Suppressor macrophage treated with lipopolysaccharide for 4 hours (primary cell): ENCODE measurements at regions not wholly inside any gene's neighbourhood (a gene's known extent, or its start where the extent isn't known, plus 50 kb on each side); places are given as distances from the start of the nearest gene placed in this dataset.
A peak's percentile ranks its signal among the peaks of the same experiment; 100 is the strongest.

Source experiments
- DNase-seq: peaks from one replicate; pipeline ENCODE4 v3.0.0-alpha.2; 2020

GRCh38 chr20:20823476-20823881 is 111.0 kb upstream of the RALGAPA2 start:
- DNase-seq, result peak; percentile 37

DNA sequence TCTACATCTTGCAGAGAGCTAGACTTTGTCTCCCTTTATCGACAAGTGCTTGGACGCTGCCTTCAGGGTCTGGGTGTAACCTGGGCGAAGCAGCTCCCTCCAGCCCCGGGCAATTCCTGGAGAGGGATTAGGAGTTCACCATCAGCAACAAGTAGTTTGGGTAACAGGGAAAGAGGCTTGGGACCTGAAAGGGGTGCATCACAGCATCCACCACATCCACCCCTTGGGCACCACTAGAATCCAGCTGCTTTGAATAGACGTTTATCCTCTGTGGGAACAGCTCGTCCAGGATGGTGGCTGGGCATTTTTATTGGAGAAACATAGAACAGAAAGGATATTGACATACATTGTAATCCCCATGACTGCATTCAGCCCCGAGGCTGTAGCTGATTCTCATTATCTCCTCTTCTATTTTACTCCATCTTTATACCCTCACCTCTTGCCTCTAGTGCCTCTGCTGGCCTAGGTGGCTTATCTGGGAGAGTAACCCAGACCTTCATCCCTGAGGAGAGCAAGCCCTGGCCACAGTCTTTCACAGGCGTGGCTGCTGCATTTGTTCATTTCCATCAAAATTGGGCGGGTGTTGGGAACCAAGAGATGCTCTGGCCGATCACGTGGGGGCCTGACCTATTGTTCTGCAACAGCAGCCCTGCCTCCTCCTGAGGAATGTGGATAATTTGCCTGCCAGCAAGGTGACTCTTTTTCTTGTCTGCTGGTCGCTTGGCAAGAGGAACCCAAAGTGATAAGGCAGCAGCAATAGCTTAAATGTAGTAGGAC is 109.2 kb upstream of the RALGAPA2 start:
- no peak for DNase-seq

DNA sequence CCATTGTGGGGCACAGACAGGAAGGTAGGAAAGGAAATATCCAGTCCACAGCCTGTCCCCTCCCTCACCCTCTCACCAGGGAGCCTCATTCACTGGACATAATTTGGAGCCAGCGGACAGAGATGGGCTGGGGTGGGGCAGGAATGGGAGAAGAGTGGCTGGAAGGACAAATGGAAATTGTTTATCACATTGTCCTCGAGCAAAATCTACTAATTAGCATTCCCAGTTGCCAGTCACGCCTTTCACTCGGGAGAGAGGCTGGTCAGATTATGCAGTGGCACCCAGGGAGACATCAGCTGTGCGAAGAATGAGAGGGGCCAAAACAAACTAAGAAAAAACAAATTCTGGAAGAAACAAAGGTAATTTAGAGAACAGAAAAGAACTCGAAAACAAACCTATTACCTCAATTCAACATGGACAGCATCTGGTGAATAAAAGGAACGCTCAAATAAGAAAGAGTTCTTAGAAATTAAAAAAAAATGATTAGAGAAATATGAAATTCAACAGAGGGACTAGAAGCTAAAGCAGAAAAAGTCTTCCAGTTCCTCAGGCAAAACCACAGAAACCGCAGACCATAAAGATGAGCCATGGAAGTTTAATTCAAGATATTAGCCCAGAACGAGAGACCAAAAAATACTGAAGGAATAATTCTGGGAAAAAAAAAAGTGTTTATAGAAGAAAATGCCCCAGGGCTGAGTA is 108.5 kb upstream of the RALGAPA2 start:
- peak; percentile 14 for DNase-seq

- DNase-seq, result peak; percentile 27
Measured at GRCh38 chr20:20820104-20820503, 107.7 kb upstream of the RALGAPA2 start.

DNA sequence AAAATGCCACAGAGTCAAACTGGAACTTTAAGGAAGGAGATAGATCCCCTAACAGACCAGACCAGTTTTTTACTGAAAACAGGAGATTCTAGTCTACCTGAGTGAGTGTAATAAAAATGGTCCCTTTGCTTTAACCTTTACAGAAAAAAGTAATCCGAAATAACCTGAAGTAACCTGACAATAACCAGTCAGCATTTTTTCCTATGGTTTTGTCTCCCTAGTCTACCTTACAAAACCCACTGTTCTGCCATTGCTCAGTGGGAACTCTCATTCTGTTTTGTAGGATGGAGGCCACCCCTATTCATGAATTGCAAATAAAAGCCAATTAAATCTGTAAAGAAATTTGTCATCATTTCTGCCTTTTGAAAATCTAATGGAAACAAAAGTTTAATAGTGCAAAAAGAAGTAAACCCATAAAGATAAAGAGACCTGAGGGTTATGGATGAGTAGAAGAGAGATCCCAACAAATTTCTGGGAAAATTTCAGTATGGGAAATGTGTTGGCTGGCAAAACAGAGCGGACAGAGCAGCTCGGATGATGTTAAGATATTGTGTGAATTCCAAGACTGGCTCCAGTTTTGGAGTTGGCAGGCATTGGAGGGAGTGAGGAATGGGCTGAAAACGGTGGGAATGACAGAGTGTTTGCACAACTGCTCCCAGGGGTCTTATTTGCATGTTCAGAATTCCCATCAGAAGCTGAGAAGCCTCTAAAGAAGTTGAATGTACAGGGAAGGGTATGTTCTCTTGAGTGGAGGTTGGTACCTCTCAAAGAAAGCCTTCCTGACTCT is 104.7 kb upstream of the RALGAPA2 start:
- no peak for DNase-seq

DNA sequence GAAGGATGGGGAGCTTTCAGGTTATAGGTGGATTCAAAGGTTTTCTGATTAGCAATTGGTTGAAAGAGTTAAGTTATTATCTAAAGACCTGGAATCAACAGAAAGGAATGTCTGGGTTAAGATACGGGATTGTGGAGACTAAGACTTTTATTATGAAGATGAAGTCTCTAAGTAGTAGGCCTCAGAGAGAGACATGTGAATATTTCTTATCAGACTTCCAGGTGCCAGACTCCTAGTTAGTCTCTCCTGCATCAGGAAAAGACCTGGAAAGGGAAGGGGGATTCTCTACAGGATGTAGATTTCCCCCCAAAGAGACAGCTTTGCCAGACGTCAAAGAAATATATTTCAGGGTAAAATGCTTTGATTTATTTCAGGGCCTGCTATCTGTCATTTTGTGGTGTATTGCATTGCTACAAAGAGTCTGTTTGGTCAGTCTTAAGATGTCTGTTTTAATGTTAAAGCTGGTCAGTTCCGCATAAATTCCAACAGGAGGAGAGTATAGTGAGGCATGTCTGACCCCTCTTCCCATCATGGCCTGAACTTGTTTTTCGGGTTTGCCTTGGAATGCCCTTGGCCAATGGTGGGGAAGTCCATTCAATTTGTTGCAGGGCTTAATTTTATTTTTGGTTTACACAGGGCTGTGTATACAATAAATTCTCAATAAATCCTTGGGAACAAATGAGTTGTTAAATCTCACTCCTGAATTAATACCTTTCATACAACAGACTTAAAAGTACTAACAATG is 103.4 kb upstream of the RALGAPA2 start:
- DNase-seq, result no peak

GRCh38 chr20:20814685-20815084 is 102.2 kb upstream of the RALGAPA2 start:
- no peak for DNase-seq

- no peak for DNase-seq
Measured at GRCh38 chr20:20812136-20812535, 99.7 kb upstream of the RALGAPA2 start.

DNA sequence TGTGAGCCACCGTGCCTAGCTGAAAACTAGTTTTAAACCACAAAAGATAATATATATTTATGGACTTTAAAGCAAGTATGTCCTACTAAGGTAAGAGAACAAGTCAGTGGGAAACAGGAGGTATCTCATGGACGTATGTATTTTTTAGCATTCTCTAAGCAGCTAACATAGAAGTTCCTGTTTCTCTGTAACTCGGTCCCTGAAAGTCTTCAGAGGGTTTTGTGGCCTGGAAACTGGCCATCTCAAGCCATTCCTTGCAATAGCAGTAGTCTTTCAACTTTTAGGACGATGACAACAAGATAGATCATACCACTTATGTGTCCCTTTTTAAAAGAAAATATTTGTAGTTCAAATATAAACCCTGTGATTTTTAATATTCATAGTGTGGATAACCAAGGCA is 95.6 kb upstream of the RALGAPA2 start:
- DNase-seq, result no peak

- DNase-seq, result no peak
Measured at GRCh38 chr20:20806121-20807095, 94.0 kb upstream of the RALGAPA2 start.

DNA sequence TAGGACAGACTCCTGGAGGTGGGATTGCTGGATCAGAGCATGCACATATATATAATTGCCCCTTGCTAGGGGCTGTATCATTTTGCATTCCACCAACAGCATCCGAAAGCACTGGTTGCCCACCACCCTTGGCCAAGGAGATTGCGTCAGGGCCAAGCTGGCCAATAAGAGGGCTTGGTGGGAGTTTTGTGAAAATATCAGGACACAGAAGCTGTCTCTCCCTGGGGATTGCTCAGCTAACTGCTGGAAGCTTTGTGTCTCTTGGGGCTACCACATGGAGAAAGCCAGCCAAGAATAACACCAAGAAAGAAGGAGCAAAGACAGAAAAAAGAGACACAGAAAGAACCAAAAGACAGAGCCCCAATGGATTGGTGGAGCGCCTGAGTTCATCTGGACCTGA is 90.6 kb upstream of the RALGAPA2 start:
- no peak for DNase-seq

DNA sequence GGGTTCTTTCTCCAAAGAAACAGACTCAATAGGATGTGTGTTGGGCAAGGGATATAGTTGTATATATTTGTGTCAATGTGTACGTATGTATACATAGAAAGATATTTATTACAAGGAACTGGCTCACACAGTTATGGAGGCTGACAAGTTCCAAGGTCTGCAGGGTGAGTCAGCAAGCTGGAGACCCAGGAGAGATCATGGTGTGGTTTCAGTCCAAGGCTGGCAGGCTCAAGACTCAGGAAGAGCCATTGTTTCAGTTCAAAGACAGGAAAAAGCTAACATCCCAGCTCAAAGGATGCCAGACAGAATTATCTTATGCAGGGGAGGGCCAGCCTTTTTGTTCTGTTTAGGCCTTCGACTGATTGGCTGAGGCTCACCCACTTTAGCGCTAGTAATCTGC is 89.9 kb upstream of the RALGAPA2 start:
- no peak for DNase-seq

GRCh38 chr20:20799716-20800312 is 87.4 kb upstream of the RALGAPA2 start:
- no peak for DNase-seq

DNA sequence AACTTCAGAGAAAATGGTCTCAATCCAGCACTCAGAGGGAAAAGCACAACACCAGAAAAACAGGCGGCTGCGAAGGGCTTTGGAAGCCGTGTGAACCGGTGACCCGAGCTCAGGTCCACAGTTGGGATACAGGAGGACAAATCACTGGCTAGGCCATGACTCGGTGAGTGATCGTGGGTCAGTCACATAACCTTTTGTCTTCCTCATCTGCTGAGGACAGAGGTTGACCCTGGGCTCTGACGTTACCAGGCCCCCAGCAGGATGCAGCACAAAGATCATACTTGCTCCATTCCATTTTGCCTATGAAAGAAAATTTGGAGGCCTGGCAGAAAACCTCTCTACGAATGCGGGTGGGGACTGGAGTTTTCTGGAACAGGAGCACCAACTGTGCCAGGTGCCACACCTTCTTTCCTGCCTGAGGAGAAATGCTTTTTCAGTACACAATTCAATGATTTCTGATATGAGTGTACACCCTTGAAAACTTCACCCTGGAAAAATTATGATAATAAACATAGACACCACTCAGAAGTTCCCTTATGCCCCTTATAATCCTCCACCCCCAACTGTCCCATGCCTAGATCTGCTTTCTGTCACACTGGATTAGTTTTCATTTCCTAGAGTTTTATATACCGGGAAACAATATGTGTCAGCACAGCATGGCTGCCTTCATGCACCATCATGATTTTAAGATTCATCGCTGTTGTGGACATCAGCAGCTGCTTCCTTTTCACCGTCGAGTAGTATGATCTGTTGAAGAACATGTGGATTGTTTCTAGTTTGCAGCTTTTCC is 85.3 kb upstream of the RALGAPA2 start:
- no peak for DNase-seq

GRCh38 chr20:20796766-20797440 is 84.5 kb upstream of the RALGAPA2 start:
- DNase-seq, result no peak

DNA sequence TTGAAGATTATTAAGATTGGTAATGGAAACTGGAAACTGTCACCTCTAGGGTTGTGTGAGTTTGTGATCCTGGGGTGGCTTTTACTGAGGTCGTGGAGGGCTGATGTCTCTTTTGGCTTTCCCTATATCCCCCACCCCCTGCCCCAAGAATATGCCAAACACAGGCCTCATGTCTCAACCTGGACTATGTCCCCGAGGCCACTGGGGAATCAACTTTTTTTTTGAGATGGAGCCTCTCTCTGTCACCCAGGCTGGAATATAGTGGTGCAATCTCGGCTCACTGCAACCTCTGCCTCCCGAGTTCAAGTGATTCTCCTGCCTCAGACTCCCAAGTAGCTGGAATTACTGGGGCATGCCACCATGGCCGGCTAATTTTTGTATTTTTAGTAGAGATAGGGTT is 83.3 kb upstream of the RALGAPA2 start:
- no peak for DNase-seq

DNA sequence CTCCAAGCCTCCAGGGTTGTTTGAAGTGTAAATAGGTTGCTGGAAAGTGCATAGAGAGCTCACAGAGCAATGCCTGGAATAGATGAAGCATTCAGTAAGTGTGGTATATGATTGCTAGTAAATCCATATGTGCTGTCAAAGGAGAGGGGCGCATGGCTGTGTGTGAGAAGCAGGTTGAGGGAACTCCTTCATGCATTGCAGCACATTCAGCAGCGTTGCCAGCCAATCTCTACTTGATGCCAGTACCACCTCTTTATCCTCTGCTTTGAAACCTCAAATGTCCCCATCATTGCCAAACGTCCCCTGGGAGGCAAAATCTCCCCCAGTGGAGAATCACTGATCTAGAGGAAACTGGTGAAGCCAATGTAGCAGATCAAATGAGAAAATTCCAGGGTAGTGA is 82.7 kb upstream of the RALGAPA2 start:
- DNase-seq, result no peak

DNA sequence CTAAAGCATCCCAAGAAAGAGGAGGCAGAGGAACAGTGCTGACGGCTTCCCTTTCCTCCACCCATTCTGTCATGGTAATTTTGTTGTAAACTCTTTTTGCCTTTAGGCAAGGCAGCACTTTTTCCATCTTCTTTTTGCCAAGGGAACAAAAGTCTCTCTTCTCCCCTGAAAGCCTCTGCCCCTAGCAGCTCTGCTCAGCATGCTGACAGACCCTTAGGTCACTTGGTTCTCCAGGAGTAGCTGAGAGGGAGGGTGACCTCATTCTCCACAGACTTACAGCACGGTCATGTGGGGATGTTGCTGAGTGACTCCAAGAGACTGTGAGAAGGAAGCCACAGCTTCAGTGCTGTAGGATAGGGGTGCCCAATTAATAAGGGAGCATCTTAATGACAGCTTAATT is 81.1 kb upstream of the RALGAPA2 start:
- DNase-seq, result peak; percentile 72

- DNase-seq, result no peak
Measured at GRCh38 chr20:20791664-20792568, 79.5 kb upstream of the RALGAPA2 start.
